ENCODE measurements at regions not wholly inside any gene's neighbourhood (a gene's known extent, or its start where the extent isn't known, plus 50 kb on each side); places are given as distances from the start of the nearest gene placed in this dataset.

DNA sequence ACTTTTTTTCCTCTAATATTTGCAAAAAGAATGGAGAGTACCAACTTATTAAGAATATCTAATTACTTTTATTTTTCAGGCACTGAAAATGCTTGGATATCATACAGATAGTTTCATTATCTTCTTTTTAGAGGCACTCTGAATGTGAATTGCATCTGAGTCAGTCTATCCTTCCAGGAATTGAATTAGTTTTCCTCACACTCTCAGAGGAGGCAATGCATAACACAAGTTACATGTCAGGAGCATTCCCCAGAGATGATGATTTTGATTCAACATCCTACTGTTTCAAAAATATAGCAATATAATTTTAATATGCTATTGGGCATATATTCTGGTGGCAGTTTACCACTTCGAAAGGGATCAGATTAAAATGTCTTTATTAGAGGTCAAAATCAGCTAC, 1315.4 kb downstream of the PCDH9 start:
- Histone ChIP-seq H3K56ac (ENCODE audit: low read length) (no peak overlapping the region), H3K27ac (ENCODE audit: low read depth, low read length) (no peak overlapping the region), H3K4me3 (ENCODE audit: low read length) (no peak overlapping the region), H3K9ac (ENCODE audit: low read length) (no peak overlapping the region), H2BK120ac (ENCODE audit: low read depth, low read length) (no peak overlapping the region), H3K79me2 (ENCODE audit: control insufficient read depth, insufficient read depth, low read length) (no peaks in the 10 kb centered on the region), H3K79me1 (ENCODE audit: low read length) (no peaks in the 10 kb centered on the region), H3K27me3 (ENCODE audit: insufficient read depth, low read length, poor library complexity) (no peaks in the 10 kb centered on the region), H2BK15ac (replicated peaks; ENCODE audit: low read depth) (no peak overlapping the region), H3K23ac (ENCODE audit: low read length) (no peak overlapping the region), H3K18ac (ENCODE audit: low read length) (no peak overlapping the region), H2BK5ac (ENCODE audit: low read length) (no peak overlapping the region), H3K4me1 (ENCODE audit: control insufficient read depth, low read depth, low read length) (no peaks in the 10 kb centered on the region), H3K36me3 (ENCODE audit: control insufficient read depth, insufficient read depth, low read length) (no peaks in the 10 kb centered on the region), H4K8ac (ENCODE audit: low read depth, low read length) (no peak overlapping the region), H3K4ac (ENCODE audit: low read depth, low read length) (no peak overlapping the region), H3K4me2 (ENCODE audit: low read length) (no peak overlapping the region), H4K5ac (ENCODE audit: low read length) (no peak overlapping the region), H2AK5ac (ENCODE audit: low read length) (no peak overlapping the region)
- no peak for DNase-seq
- WGBS (ENCODE audit: extremely low coverage, insufficient coverage, low lambda C conversion rate): no CpG with 5 or more reads among the region's 1 CpG

DNA sequence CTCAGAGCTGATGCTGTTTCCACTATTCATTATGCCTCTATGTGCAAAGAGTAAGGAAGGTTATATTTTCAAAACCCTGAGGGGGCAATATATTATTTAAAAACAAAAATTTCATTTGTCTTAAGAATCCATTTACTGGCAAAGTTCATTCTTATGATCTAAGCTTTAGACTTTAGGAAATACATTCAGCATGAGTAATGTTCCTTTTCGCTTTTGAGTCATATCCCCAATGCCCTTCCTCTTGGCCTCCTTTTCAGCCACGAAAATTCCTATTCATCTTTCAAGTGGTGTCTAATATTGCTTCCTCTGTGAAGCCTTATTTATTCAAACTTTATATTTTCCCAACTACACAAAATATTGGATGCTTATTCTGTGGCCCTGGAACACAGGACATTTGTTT, 1317.0 kb downstream of the PCDH9 start:
- no peak overlapping the region for H3K9ac ChIP-seq (ENCODE audit: low read length)
- no peak overlapping the region for H3K23ac ChIP-seq (ENCODE audit: low read length)
- H3K4me1 ChIP-seq (ENCODE audit: control insufficient read depth, low read depth, low read length): no peaks in the 10 kb centered on the region
- no CpG with 5 or more reads among the region's 2 CpGs for WGBS (ENCODE audit: extremely low coverage, insufficient coverage, low lambda C conversion rate)
- H2BK5ac ChIP-seq (ENCODE audit: low read length): no peak overlapping the region
- H3K27me3 ChIP-seq (ENCODE audit: insufficient read depth, low read length, poor library complexity): no peaks in the 10 kb centered on the region
- no peak overlapping the region for H3K56ac ChIP-seq (ENCODE audit: low read length)
- no peaks in the 10 kb centered on the region for H3K79me2 ChIP-seq (ENCODE audit: control insufficient read depth, insufficient read depth, low read length)
- H3K79me1 ChIP-seq (ENCODE audit: low read length): no peaks in the 10 kb centered on the region
- no peak overlapping the region for H4K5ac ChIP-seq (ENCODE audit: low read length)
- no peak overlapping the region for H2BK15ac ChIP-seq (replicated peaks; ENCODE audit: low read depth)
- no peak overlapping the region for H2BK120ac ChIP-seq (ENCODE audit: low read depth, low read length)
- H3K18ac ChIP-seq (ENCODE audit: low read length): no peak overlapping the region
- H3K27ac ChIP-seq (ENCODE audit: low read depth, low read length): no peak overlapping the region
- DNase-seq: no peak
- H2AK5ac ChIP-seq (ENCODE audit: low read length): no peak overlapping the region
- H3K4me2 ChIP-seq (ENCODE audit: low read length): no peak overlapping the region
- no peak overlapping the region for H4K8ac ChIP-seq (ENCODE audit: low read depth, low read length)
- H3K4ac ChIP-seq (ENCODE audit: low read depth, low read length): no peak overlapping the region
- H3K36me3 ChIP-seq (ENCODE audit: control insufficient read depth, insufficient read depth, low read length): no peaks in the 10 kb centered on the region
- no peak overlapping the region for H3K4me3 ChIP-seq (ENCODE audit: low read length)

DNA sequence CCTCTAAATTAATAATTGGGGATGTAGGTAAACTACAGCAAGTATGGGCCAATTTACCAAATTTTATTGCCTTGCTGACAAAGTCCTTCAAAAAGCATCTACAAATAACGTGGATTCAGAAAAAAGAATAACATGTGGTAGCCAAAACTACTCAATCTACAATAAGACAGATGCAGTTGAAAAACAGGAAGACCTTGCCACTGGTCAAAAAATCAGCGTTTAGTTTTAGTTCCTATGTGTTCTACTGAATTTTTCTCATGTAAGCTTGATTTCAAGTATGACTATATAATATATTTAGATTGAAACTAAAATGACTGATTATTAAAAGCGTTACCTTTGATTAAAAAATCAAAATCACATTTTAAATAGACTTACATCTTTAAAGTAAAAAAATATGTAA, 1317.6 kb downstream of the PCDH9 start:
- no peak overlapping the region for H4K8ac ChIP-seq (ENCODE audit: low read depth, low read length)
- no peaks in the 10 kb centered on the region for H3K79me2 ChIP-seq (ENCODE audit: control insufficient read depth, insufficient read depth, low read length)
- H3K9ac ChIP-seq (ENCODE audit: low read length): no peak overlapping the region
- H3K23ac ChIP-seq (ENCODE audit: low read length): no peak overlapping the region
- H2BK15ac ChIP-seq (replicated peaks; ENCODE audit: low read depth): no peak overlapping the region
- no peak overlapping the region for H3K18ac ChIP-seq (ENCODE audit: low read length)
- no peak overlapping the region for H2BK120ac ChIP-seq (ENCODE audit: low read depth, low read length)
- H3K56ac ChIP-seq (ENCODE audit: low read length): no peak overlapping the region
- no peak overlapping the region for H3K4ac ChIP-seq (ENCODE audit: low read depth, low read length)
- H3K4me2 ChIP-seq (ENCODE audit: low read length): no peak overlapping the region
- H3K36me3 ChIP-seq (ENCODE audit: control insufficient read depth, insufficient read depth, low read length): no peaks in the 10 kb centered on the region
- H3K79me1 ChIP-seq (ENCODE audit: low read length): no peaks in the 10 kb centered on the region
- H3K27ac ChIP-seq (ENCODE audit: low read depth, low read length): no peak overlapping the region
- H3K4me1 ChIP-seq (ENCODE audit: control insufficient read depth, low read depth, low read length): no peaks in the 10 kb centered on the region
- no peak overlapping the region for H4K5ac ChIP-seq (ENCODE audit: low read length)
- no peak overlapping the region for H3K4me3 ChIP-seq (ENCODE audit: low read length)
- no peak for DNase-seq
- H2BK5ac ChIP-seq (ENCODE audit: low read length): no peak overlapping the region
- no CpG with 5 or more reads among the region's 3 CpGs for WGBS (ENCODE audit: extremely low coverage, insufficient coverage, low lambda C conversion rate)
- H3K27me3 ChIP-seq (ENCODE audit: insufficient read depth, low read length, poor library complexity): no peaks in the 10 kb centered on the region
- H2AK5ac ChIP-seq (ENCODE audit: low read length): no peak overlapping the region

DNA sequence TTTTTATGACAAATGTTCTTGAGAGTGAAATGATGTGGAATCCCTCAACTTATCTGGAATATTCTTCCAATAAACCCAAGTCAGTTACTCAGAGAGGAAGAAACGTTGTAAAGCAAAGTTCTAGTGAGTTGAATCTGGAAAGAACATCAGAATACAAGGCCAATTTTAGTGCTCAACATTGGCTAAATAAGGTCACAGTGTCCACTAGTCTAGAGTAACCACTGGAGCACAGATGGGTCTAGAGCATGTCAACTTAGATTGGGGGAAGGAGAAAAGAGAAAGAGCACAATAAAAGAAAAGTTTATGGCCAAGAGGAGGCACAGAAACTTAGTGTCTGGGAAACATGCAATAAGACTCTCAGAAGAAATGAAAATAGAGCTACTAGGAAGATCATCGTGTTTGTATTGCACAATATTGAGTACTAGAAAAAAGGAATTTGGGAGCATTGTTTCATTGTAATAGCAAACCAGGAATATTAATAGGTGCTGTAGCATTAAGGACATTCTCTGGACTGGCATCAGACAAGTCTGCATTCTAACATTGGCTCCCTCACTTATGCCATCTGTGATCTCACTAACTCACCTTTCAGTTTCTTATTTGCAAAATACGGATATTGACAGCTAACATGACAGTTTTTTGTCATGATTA, 1318.5 kb downstream of the PCDH9 start:
- Histone ChIP-seq H2BK120ac (ENCODE audit: low read depth, low read length) (no peak overlapping the region), H2BK5ac (ENCODE audit: low read length) (no peak overlapping the region), H3K56ac (ENCODE audit: low read length) (no peak overlapping the region), H3K36me3 (ENCODE audit: control insufficient read depth, insufficient read depth, low read length) (no peaks in the 10 kb centered on the region), H3K4ac (ENCODE audit: low read depth, low read length) (no peak overlapping the region), H3K27me3 (ENCODE audit: insufficient read depth, low read length, poor library complexity) (no peaks in the 10 kb centered on the region), H4K8ac (ENCODE audit: low read depth, low read length) (no peak overlapping the region), H2BK15ac (replicated peaks; ENCODE audit: low read depth) (no peak overlapping the region), H2AK5ac (ENCODE audit: low read length) (no peak overlapping the region), H3K4me2 (ENCODE audit: low read length) (no peak overlapping the region), H3K4me3 (ENCODE audit: low read length) (no peak overlapping the region), H4K5ac (ENCODE audit: low read length) (no peak overlapping the region), H3K4me1 (ENCODE audit: control insufficient read depth, low read depth, low read length) (no peaks in the 10 kb centered on the region), H3K23ac (ENCODE audit: low read length) (no peak overlapping the region), H3K79me2 (ENCODE audit: control insufficient read depth, insufficient read depth, low read length) (no peaks in the 10 kb centered on the region), H3K9ac (ENCODE audit: low read length) (no peak overlapping the region), H3K79me1 (ENCODE audit: low read length) (no peaks in the 10 kb centered on the region), H3K27ac (ENCODE audit: low read depth, low read length) (no peak overlapping the region), H3K18ac (ENCODE audit: low read length) (no peak overlapping the region)
- no CpG with 5 or more reads among the region's 3 CpGs for WGBS (ENCODE audit: extremely low coverage, insufficient coverage, low lambda C conversion rate)
- no peak for DNase-seq

DNA sequence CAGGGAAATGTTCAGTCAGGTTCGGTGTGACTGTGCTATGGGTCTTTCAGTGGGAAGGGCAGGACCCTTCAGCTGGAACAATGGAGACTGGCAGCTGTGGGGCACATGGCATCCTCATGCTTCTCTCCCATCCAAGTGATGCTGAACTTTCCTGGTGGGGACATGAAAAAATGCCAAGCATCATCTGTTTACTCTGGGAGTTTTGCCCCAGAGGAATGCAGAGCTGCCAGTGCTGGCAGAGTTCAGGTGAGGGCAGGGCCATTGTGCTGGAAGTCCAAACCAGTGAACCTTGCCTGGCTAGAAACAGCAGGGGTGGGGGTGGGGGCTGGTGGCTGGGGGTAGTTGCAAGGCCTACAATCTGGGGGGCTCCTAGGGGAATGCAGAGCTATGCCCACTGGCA, 1320.6 kb downstream of the PCDH9 start:
- Histone ChIP-seq H2BK5ac (ENCODE audit: low read length) (no peak overlapping the region), H3K56ac (ENCODE audit: low read length) (no peak overlapping the region), H3K4ac (ENCODE audit: low read depth, low read length) (no peak overlapping the region), H3K4me1 (ENCODE audit: control insufficient read depth, low read depth, low read length) (no peaks in the 10 kb centered on the region), H2BK120ac (ENCODE audit: low read depth, low read length) (no peak overlapping the region), H3K4me3 (ENCODE audit: low read length) (no peak overlapping the region), H3K23ac (ENCODE audit: low read length) (no peak overlapping the region), H3K27me3 (ENCODE audit: insufficient read depth, low read length, poor library complexity) (no peaks in the 10 kb centered on the region), H4K5ac (ENCODE audit: low read length) (no peak overlapping the region), H3K27ac (ENCODE audit: low read depth, low read length) (no peak overlapping the region), H4K8ac (ENCODE audit: low read depth, low read length) (no peak overlapping the region), H2AK5ac (ENCODE audit: low read length) (no peak overlapping the region), H3K9ac (ENCODE audit: low read length) (no peak overlapping the region), H3K4me2 (ENCODE audit: low read length) (no peak overlapping the region), H2BK15ac (replicated peaks; ENCODE audit: low read depth) (no peak overlapping the region), H3K79me2 (ENCODE audit: control insufficient read depth, insufficient read depth, low read length) (no peaks in the 10 kb centered on the region), H3K36me3 (ENCODE audit: control insufficient read depth, insufficient read depth, low read length) (no peaks in the 10 kb centered on the region), H3K18ac (ENCODE audit: low read length) (no peak overlapping the region), H3K79me1 (ENCODE audit: low read length) (no peaks in the 10 kb centered on the region)
- DNase-seq: no peak
- no CpG with 5 or more reads among the region's 1 CpG for WGBS (ENCODE audit: extremely low coverage, insufficient coverage, low lambda C conversion rate)
